Lower leg skin (tissue), 4 donors: ENCODE measurements at regions not wholly inside any gene's neighbourhood (a gene's known extent, or its start where the extent isn't known, plus 50 kb on each side); places are given as distances from the start of the nearest gene placed in this dataset.
"Not testable (repeated sequence)": the region's sequence is repeated elsewhere in the genome, so short reads cannot be mapped to it uniquely, and the experiment has no call there.

Experiments
- DNase-seq, 2 donors: peaks; one replicate each; pipeline ENCODE4 v3.0.0-alpha.2; 2019; ENCODE audit warnings: low spot score in 2 of 2
- H3K4me3 ChIP-seq: fragments of 200-600 bp; sonication (generic); 2 replicates; pipeline ENCODE4 v1.5.1; 2017; ENCODE audit warnings: mild to moderate bottlenecking, low read depth; ENCODE audit not compliant: poor library complexity, severe bottlenecking
- POLR2A ChIP-seq, 2 donors: fragments of 450-650 bp; IDR thresholded peaks; one replicate each; pipeline ENCODE4 v1.6.1; 2016 to 2017; ENCODE audit warnings: antibody characterized with exemption in 2 of 2, mild to moderate bottlenecking in 1 of 2, moderate library complexity in 1 of 2
- WGBS, 2 donors: methylation state at CpG; one replicate each; pipeline ENCODE4 v1.1.5; 2018; 5-methylcytosine and 5-hydroxymethylcytosine counted together
- intact Hi-C: fragments of 100-400 bp; cut with DNase I; formaldehyde crosslinking; loops from one replicate; pipeline ENCODE4 v1.15.0; 2023; ENCODE audit warnings: low total_unique reads
- TF ChIP-seq, protein P1 (sequence below), 3 donors: fragments of 450-650 bp; IDR thresholded peaks; one replicate each; pipeline ENCODE4 v1.5.1; 2016; ENCODE audit warnings: antibody characterized with exemption in 3 of 3, mild to moderate bottlenecking in 3 of 3, moderate library complexity in 2 of 3

DNA sequence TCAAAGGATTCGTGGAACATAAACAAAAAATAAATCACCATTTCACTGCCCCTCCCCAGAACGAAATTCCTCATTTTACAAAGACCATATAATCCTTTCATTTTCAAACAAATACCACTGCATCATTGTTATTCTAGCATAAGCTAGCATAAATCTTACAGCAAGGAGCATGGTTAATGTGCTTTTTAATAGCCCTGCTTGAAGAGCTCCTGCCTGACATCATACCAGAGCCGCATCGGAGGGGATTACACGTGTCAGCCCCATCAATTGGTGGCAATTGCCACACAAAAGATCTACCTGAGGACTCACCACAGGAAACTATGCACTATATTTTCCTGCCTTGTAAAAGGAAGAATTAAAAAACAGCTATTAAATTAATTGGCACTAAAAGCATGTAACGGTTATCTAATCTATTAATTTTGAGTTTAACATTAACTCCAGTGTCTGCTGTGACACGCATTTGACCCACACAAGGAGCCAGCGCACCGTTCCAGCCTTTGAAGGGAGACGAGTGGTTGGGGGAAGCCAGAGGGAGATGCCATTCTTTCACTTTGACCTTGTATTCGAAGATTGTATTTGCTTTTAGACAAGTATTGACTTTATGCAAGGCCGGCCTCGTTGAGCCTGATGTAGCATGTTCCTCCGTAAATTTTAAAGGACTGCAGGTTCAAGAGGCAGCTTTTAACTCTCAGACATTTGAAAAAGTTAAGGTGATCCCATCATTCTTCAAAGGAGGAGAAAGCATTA, 261.1 kb upstream of the RNF32 start:
- WGBS, 2 donors, result 59 to 66% methylated on average over 14 of the region's 14 CpGs
- intact Hi-C loops, result no loop called here
- no peak for DNase-seq

DNA sequence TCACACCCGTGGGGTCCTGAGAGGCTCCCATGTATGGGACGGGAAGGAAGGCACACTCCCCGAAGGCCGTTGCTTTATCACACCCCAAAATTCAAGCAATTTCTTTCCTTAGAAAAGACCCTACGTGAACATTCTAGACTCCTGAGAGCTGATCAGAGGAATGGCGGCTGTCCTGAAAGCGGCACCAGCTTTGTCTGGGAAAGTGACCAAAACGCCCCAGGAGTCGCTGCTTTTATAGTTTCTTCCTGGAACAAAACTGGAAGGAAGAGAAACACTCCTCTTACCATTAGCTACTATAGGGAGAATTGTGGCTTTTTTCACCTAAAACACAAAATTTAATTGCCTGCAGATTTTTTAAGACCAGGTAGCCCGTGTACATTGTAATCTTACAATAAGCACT, 261.8 kb upstream of the RNF32 start:
- WGBS, 2 donors, result 61 to 67% methylated on average over 10 of the region's 10 CpGs
- TF ChIP-seq, protein P1, sequence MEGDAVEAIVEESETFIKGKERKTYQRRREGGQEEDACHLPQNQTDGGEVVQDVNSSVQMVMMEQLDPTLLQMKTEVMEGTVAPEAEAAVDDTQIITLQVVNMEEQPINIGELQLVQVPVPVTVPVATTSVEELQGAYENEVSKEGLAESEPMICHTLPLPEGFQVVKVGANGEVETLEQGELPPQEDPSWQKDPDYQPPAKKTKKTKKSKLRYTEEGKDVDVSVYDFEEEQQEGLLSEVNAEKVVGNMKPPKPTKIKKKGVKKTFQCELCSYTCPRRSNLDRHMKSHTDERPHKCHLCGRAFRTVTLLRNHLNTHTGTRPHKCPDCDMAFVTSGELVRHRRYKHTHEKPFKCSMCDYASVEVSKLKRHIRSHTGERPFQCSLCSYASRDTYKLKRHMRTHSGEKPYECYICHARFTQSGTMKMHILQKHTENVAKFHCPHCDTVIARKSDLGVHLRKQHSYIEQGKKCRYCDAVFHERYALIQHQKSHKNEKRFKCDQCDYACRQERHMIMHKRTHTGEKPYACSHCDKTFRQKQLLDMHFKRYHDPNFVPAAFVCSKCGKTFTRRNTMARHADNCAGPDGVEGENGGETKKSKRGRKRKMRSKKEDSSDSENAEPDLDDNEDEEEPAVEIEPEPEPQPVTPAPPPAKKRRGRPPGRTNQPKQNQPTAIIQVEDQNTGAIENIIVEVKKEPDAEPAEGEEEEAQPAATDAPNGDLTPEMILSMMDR (IDR thresholded peaks at IDR 0.05), result no peak
- no peak for TF ChIP-seq POLR2A (IDR thresholded peaks at IDR 0.05)
- H3K4me3 ChIP-seq, result no peak overlapping the region
- DNase-seq, result no peak
- intact Hi-C loops, result no loop called here

More for the DNA sequence above, 261.1 kb upstream of the RNF32 start:
- H3K4me3 ChIP-seq, result no peak overlapping the region
- TF ChIP-seq, protein P1 (IDR thresholded peaks at IDR 0.05), result no peak
- TF ChIP-seq POLR2A (IDR thresholded peaks at IDR 0.05), result no peak

DNA sequence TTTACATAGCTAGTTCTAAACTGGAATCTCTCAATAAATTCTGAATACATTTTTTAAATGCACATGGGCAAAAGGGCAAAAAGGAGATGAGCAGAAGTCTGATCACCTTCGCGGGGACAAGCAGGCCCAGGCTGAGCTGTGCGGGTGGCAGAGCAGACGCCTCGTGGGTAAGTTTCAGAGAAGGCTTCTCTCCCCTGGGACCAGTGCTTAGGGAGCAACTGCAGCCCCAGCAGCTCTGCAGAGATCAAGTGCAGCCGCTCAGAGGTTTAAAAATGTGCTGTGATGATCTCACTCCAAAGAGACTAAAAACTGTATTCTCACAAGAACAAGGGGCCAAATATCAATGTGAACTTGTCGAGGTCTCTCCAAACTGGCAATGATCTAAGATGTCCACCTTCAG, 264.3 kb upstream of the RNF32 start:
- WGBS, 2 donors, result 73 to 81% methylated on average over 7 of the region's 7 CpGs
- intact Hi-C loops, result no loop called here
- no peak for DNase-seq
- H3K4me3 ChIP-seq, result no peak overlapping the region
- TF ChIP-seq, protein P1 (IDR thresholded peaks at IDR 0.05), result no peak
- TF ChIP-seq POLR2A (IDR thresholded peaks at IDR 0.05), result no peak

DNA sequence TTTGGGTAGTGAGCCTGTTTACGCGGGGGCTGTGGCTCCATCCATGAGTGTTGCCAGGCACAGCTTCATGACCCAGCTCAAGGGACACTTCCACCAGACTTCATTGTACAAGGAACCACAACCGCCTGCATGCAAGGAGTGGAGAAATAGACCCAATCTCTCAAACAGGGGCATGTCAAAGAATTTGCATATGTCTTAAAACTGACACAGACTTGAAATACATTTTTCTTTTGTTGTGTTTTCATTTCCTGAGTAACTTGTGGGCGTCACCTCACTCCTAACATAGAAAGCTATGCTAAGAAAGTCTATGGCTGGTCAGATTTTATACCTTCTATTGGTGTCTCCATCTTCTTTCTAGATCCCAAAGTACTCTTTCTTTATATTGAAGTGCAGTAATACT, 266.2 kb upstream of the RNF32 start:
- intact Hi-C loops, result no loop called here
- no peak overlapping the region for H3K4me3 ChIP-seq
- 87 to 90% methylated on average over 4 of the region's 4 CpGs for WGBS, 2 donors
- no peak for DNase-seq
- TF ChIP-seq, protein P1 (IDR thresholded peaks at IDR 0.05), result no peak
- no peak for TF ChIP-seq POLR2A (IDR thresholded peaks at IDR 0.05)

DNA sequence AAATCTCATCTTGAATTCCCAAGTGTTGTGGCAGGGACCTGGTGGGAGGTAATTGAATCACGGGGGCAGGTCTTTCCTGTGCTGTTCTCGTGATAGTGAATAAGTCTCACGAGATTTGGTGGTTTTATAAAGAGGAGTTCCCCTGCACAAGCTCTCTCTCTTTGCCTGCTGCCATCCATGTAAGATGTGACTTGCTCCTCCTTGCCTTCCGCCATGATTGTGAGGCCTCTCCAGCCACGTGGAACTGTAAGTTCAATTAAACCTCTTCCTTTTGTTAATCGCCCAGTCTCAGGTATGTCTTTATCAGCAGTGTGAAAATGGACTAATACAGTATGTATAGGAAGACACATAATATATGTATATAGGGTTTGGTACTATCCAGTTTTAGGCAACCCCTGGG, 270.6 kb upstream of the RNF32 start:
- 84 to 85% methylated on average over 6 of the region's 6 CpGs for WGBS, 2 donors
- H3K4me3 ChIP-seq, intact Hi-C loops, DNase-seq: not testable (repeated sequence)

DNA sequence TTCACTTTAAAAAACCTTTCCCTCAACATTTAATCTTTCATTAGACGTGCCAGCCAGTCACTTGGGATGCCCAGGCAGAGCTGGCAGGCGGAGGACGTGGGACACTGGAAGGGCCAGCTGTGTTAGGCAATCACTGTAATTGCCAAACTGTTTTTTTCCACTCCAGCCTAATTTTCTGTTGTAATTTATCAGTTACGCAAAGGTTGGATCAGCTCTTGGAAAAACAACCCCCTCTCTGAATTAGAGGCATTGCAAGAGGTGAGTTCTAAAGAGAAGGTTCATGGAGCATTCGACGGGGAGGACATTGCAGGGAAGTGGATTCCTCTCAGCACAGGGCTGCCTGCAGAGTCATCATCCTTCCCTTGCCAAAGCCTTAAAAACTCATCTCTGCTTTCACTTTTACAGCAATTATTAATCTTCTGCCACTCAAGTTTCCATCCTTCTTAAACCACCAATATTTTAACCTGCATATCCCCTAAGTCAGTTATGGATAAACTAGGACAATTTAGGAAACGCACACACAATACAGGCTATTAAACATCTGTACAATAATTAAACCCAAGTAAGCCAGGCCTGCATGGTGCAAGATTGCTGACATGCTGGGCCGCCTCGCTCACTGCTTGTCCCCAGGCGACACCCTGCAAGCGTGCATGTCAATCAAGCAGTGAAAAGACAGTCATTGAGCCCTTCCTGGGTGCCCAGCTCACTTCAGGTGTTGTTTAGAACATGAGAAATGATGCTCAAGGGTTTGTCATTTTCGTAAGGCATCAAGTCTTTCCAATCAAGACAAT, 272.3 kb upstream of the RNF32 start:
- no peak for DNase-seq
- TF ChIP-seq, protein P1 (IDR thresholded peaks at IDR 0.05), result no peak
- no peak for TF ChIP-seq POLR2A (IDR thresholded peaks at IDR 0.05)
- 65 to 73% methylated on average over 12 of the region's 12 CpGs for WGBS, 2 donors
- H3K4me3 ChIP-seq, result no peak overlapping the region
- intact Hi-C loops, result no loop called here
